Prostate gland (tissue), 2 donors: ENCODE measurements at regions not wholly inside any gene's neighbourhood (a gene's known extent, or its start where the extent isn't known, plus 50 kb on each side); places are given as distances from the start of the nearest gene placed in this dataset.

Experiments used
- POLR2AphosphoS5 ChIP-seq: sonication (generic); formaldehyde crosslinking; IDR thresholded peaks from one replicate; pipeline ENCODE4 v1.6.1; 2017; ENCODE audit warnings: antibody characterized with exemption
- TF ChIP-seq, protein P1 (sequence below), 4 experiments: fragments of 200-600 bp in 2 of 4; fragments of 450-650 bp in 2 of 4; sonication (generic) in 2 of 4; IDR thresholded peaks; 1 replicate in 3 of 4; 2 replicates in 1 of 4; pipeline ENCODE4 v1.5.1; 2016 to 2019; ENCODE audit warnings: antibody characterized with exemption in 4 of 4, mild to moderate bottlenecking in 2 of 4, moderate library complexity in 2 of 4

DNA sequence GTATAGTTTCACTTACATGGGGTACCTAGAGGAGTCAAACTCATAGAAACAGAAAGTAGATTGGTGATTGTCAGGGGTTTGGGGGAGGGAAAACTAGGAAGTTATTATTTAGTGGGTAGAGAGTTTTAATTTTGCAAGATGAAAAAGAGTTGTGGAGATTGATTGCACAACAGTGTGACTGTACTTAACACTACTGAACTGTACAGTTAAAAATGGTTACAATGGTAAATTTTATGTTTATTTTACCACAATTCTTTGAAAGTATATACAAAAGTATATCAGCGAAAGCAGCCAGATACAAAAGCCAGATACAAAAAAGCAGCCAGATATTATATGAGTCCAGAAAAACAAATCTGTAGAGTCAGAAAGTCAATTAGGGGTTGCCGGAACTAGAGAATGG lies 247.6 kb downstream of the IPO8 start:
- TF ChIP-seq, protein P1, sequence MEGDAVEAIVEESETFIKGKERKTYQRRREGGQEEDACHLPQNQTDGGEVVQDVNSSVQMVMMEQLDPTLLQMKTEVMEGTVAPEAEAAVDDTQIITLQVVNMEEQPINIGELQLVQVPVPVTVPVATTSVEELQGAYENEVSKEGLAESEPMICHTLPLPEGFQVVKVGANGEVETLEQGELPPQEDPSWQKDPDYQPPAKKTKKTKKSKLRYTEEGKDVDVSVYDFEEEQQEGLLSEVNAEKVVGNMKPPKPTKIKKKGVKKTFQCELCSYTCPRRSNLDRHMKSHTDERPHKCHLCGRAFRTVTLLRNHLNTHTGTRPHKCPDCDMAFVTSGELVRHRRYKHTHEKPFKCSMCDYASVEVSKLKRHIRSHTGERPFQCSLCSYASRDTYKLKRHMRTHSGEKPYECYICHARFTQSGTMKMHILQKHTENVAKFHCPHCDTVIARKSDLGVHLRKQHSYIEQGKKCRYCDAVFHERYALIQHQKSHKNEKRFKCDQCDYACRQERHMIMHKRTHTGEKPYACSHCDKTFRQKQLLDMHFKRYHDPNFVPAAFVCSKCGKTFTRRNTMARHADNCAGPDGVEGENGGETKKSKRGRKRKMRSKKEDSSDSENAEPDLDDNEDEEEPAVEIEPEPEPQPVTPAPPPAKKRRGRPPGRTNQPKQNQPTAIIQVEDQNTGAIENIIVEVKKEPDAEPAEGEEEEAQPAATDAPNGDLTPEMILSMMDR (IDR thresholded peaks at IDR 0.05), result no peak
- no peak for TF ChIP-seq POLR2AphosphoS5
